Adrenal gland (tissue), 9 donors: ENCODE measurements at regions not wholly inside any gene's neighbourhood (a gene's known extent, or its start where the extent isn't known, plus 50 kb on each side); places are given as distances from the start of the nearest gene placed in this dataset.

Experiments used
- DNase-seq, 7 donors: peaks; one replicate each; pipeline ENCODE4 v3.0.0-alpha.2; 2019 to 2020
- H3K27ac ChIP-seq, 5 donors: fragments of 200-600 bp; sonication (generic) in 4 of 5; 1 replicate in 3 of 5; 2 replicates in 2 of 5; pipeline versions ENCODE4 v1.5.1 to v1.8.0; 2016 to 2020; ENCODE audit warnings: mild to moderate bottlenecking in 1 of 5
- H3K27me3 ChIP-seq: fragments of 200-600 bp; 2 replicates; pipeline ENCODE4 v1.8.0; 2021
- H3K36me3 ChIP-seq, 2 donors: fragments of 200-600 bp; replicated peaks in 1 of 2; 1 replicate in 1 of 2; 2 replicates in 1 of 2; pipeline versions ENCODE4 v1.5.1 to v1.8.0; 2018 to 2022
- H3K4me1 ChIP-seq, 2 donors: fragments of 200-600 bp; replicated peaks in 1 of 2; 1 replicate in 1 of 2; 2 replicates in 1 of 2; pipeline versions ENCODE4 v1.5.1 to v1.8.0; 2018 to 2021
- H3K4me3 ChIP-seq, 4 donors: fragments of 200-600 bp; sonication (generic) in 3 of 4; one replicate each; pipeline ENCODE4 v1.5.1; 2016 to 2018
- H3K9me3 ChIP-seq, 3 donors: fragments of 200-600 bp; sonication (generic) in 1 of 3; replicated peaks in 1 of 3; 1 replicate in 2 of 3; 2 replicates in 1 of 3; pipeline versions ENCODE4 v1.5.1 to v1.8.0; 2016 to 2021
- POLR2A ChIP-seq, 2 donors: fragments of 450-650 bp; IDR thresholded peaks; one replicate each; pipeline ENCODE4 v1.6.1; 2017; ENCODE audit warnings: antibody characterized with exemption in 2 of 2, mild to moderate bottlenecking in 2 of 2, moderate library complexity in 1 of 2
- WGBS, 4 donors: extraction: QIAGEN DNeasy Blood & Tissue Kit in 2 of 4; methylation state at CpG; one replicate each; pipeline versions ENCODE4 v1.1.5 to v1.1.7; 2013 to 2017; 5-methylcytosine and 5-hydroxymethylcytosine counted together
- intact Hi-C, 2 donors: fragments of 100-400 bp; cut with DNase I; formaldehyde crosslinking; loops; one replicate each; pipeline versions ENCODE4 v1.14.1 to v1.15.0; 2022 to 2023
- TF ChIP-seq, protein P1 (sequence below), 6 experiments: fragments of 450-650 bp in 4 of 6; fragments of 200-600 bp in 2 of 6; sonication (generic) in 1 of 6; IDR thresholded peaks; 1 replicate in 5 of 6; 2 replicates in 1 of 6; pipeline versions ENCODE4 v1.5.1 to v1.8.0; 2016 to 2021; ENCODE audit warnings: antibody characterized with exemption in 6 of 6, mild to moderate bottlenecking in 2 of 6, moderate library complexity in 1 of 6
- donor health status: healthy with polysubstance abuse.
- donor health status: Bipolar disorder and iron deficiency.
- donor health status: DM: yes; HTN: yes; CAD: no.
- donor health status: DM: no; HTN: no; CAD: no.
- donor health status: DM: no; HTN: no; CAD: no.

DNA sequence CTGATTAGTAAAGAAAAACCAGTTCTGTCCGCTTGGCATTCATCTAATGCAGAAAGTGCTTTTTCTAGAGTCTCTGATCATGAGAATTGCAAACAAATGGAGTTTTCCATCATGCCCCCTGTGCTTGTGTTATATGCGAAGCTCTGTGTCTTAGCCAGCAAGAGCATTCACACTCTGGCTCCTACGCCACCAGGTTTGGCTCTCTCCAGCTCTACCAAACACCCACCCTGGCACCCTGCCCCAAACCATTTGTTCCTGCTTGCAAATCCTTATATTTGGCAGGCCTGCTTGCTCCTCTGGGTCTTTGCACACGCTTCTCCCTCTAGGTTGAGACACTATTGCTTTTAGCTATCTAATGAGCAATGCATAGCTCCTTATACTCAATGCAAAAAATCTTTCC lies 204.1 kb upstream of the CYRIA start:
- Histone ChIP-seq H3K9me3 (no peaks in the 10 kb centered on the region), H3K27me3 (peaks cover 6% of the 10 kb centered on the region), H3K27ac (no peak overlapping the region), H3K4me1 (no peaks in the 10 kb centered on the region), H3K36me3 (no peaks in the 10 kb centered on the region), H3K4me3 (no peak overlapping the region)
- DNase-seq = no peak
- TF ChIP-seq, protein P1, sequence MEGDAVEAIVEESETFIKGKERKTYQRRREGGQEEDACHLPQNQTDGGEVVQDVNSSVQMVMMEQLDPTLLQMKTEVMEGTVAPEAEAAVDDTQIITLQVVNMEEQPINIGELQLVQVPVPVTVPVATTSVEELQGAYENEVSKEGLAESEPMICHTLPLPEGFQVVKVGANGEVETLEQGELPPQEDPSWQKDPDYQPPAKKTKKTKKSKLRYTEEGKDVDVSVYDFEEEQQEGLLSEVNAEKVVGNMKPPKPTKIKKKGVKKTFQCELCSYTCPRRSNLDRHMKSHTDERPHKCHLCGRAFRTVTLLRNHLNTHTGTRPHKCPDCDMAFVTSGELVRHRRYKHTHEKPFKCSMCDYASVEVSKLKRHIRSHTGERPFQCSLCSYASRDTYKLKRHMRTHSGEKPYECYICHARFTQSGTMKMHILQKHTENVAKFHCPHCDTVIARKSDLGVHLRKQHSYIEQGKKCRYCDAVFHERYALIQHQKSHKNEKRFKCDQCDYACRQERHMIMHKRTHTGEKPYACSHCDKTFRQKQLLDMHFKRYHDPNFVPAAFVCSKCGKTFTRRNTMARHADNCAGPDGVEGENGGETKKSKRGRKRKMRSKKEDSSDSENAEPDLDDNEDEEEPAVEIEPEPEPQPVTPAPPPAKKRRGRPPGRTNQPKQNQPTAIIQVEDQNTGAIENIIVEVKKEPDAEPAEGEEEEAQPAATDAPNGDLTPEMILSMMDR (IDR thresholded peaks at IDR 0.05) = no peak
- TF ChIP-seq POLR2A (IDR thresholded peaks at IDR 0.05) = no peak
- intact Hi-C loops = no loop called here
- WGBS, 4 donors = 72 to 89% (median 82%) methylated on average over 4 of the region's 4 CpGs

DNA sequence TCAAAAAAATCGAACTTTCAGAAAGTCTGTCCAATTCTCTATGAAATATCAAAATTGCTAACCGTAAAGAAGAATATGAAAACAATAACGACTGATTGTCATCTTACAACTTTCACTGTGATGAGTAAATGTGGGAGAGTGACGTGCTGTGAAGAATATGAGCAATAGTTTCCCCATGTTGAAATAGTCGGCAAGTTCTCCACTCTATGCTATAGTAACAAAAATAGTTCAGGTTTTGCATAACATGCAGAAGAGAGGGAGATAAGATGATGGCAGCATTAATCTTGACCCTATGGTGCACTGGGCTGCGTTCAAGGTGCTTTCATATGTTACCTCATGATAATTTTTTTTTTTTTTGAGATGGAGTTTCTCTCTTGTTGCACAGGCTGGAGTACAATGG lies 196.8 kb upstream of the CYRIA start:
- Histone ChIP-seq H3K36me3 (no peaks in the 10 kb centered on the region), H3K4me1 (no peaks in the 10 kb centered on the region), H3K27ac (no peak overlapping the region), H3K27me3 (peaks cover 6% of the 10 kb centered on the region), H3K9me3 (no peaks in the 10 kb centered on the region), H3K4me3 (no peak overlapping the region)
- TF ChIP-seq, protein P1 (IDR thresholded peaks at IDR 0.05) = no peak
- no peak for TF ChIP-seq POLR2A (IDR thresholded peaks at IDR 0.05)
- DNase-seq = no peak
- intact Hi-C loops = no loop called here
- 64 to 75% (median 71%) methylated on average over 6 of the region's 6 CpGs for WGBS, 4 donors

DNA sequence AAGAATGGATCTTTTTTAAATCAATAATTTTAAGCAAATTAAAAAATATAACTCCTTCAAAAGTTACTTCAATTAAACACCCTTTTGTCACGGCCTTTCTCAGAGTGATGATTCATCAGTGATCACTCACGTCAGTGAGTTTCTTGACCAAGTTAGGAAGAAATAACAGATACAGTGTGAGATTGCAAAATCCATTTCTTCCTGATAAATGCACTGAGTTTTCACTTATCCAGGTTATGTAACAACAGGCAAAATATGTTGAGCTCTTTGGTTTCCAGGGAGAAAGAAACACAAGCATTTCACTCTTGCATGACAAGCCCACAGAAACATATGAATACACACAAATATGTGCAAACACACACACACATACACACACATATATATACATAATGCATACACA lies 195.9 kb upstream of the CYRIA start:
- DNase-seq = no peak
- intact Hi-C loops = no loop called here
- Histone ChIP-seq H3K4me1 (no peaks in the 10 kb centered on the region), H3K27ac (no peak overlapping the region), H3K4me3 (no peak overlapping the region), H3K9me3 (no peaks in the 10 kb centered on the region), H3K36me3 (no peaks in the 10 kb centered on the region), H3K27me3 (peaks cover 6% of the 10 kb centered on the region)
- WGBS, 4 donors = 12 to 27% (median 16%) methylated on average over 2 of the region's 2 CpGs
- TF ChIP-seq, protein P1 (IDR thresholded peaks at IDR 0.05) = no peak
- no peak for TF ChIP-seq POLR2A (IDR thresholded peaks at IDR 0.05)

DNA sequence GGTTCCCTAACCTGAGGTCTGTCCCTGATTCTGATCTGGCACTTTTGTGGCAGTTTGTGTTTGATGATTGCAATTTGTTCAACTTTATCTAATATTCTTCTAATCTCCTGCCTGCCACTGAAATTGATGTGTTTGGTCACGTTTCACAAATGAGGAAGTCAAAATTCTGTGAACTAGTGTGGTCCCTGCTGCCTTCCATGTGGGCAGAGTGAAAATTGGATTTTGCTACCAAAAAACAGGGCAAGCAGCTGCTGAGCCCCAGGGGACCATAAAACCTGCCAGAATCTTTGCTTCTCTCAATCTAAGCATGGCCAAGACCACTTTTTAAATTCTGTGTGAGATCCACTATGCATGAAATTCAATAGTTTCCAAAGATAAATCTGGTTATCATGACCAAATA lies 195.5 kb upstream of the CYRIA start:
- TF ChIP-seq POLR2A (IDR thresholded peaks at IDR 0.05) = no peak
- TF ChIP-seq, protein P1 (IDR thresholded peaks at IDR 0.05) = no peak
- Histone ChIP-seq H3K36me3 (no peaks in the 10 kb centered on the region), H3K4me3 (no peak overlapping the region), H3K27me3 (peaks cover 4% of the 10 kb centered on the region), H3K27ac (no peak overlapping the region), H3K9me3 (no peaks in the 10 kb centered on the region), H3K4me1 (no peaks in the 10 kb centered on the region)
- WGBS, 4 donors = 16 to 24% (median 17%) methylated on average over 1 of the region's 1 CpG
- no peak for DNase-seq
- intact Hi-C loops = no loop called here
